ENCODE measurements at regions not wholly inside any gene's neighbourhood (a gene's known extent, or its start where the extent isn't known, plus 50 kb on each side); places are given as distances from the start of the nearest gene placed in this dataset.

DNA sequence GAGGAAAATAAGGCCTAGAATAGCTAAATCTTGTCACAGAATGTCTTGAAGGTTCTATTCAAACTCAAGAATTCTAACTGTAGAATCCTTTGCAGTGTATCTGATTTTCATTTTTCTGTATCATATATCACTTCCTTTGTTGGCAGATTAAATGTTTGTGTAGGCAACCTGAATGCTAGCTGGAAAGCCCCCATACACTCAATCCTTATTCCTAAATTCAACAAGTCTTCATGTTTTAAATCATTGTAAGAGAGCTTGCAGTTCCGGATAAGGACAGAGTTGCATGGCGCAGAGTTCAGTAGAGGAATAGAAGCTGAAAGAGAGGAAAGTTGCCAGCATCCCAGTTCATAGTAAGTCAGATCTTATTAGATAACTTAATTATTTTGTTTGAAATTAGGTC is 242.0 kb upstream of the SEMA6D start:
- Histone ChIP-seq H4K91ac (ENCODE audit: insufficient read depth, low read depth, low read length) (no peak overlapping the region), H4K20me1 (ENCODE audit: insufficient read depth, low read length) (no peaks in the 10 kb centered on the region), H3K9me3 (ENCODE audit: control insufficient read depth, insufficient read depth, low read length) (no peaks in the 10 kb centered on the region), H3K4me3 (ENCODE audit: insufficient read depth, low read depth, low read length) (no peak overlapping the region), H2BK5ac (ENCODE audit: low read depth, low read length, poor library complexity, severe bottlenecking) (no peak overlapping the region), H3K27ac (ENCODE audit: insufficient read depth, low read length) (no peak overlapping the region), H3K4me2 (ENCODE audit: low read depth, low read length) (no peak overlapping the region), H3K18ac (ENCODE audit: low read depth, low read length) (no peak overlapping the region), H2BK15ac (ENCODE audit: low read depth, low read length) (no peak overlapping the region), H3K9ac (ENCODE audit: low read depth, low read length) (no peak overlapping the region), H3K27me3 (ENCODE audit: control insufficient read depth, insufficient read depth, low read length) (no peaks in the 10 kb centered on the region), H3K14ac (replicated peaks; ENCODE audit: low read depth, low read length) (no peak overlapping the region), H3K56ac (ENCODE audit: extremely low read depth, insufficient read depth, low read length) (no peak overlapping the region), H2AK9ac (replicated peaks; ENCODE audit: low read depth, low read length, poor library complexity) (no peak overlapping the region), H3K36me3 (ENCODE audit: control insufficient read depth, insufficient read depth, low read length) (no peaks in the 10 kb centered on the region), H2AFZ (replicated peaks; ENCODE audit: low read length, poor library complexity) (no peak overlapping the region), H3K23ac (ENCODE audit: low read depth, low read length) (no peak overlapping the region), H3K79me1 (ENCODE audit: low read depth in 1 of 2, low read length in 2 of 2) (no peaks in the 10 kb centered on the region), H2BK20ac (ENCODE audit: low read depth, low read length) (no peak overlapping the region), H3K4ac (ENCODE audit: low read depth, low read length) (no peak overlapping the region), H4K8ac (ENCODE audit: low read depth in 2 of 2, low read length in 2 of 2) (no peak overlapping the region), H3K9me1 (ENCODE audit: insufficient read depth, low read length) (peaks cover 10% of the 10 kb centered on the region), H4K5ac (ENCODE audit: low read depth, low read length) (no peak overlapping the region), H2BK120ac (ENCODE audit: low read depth, low read length) (no peak overlapping the region), H2AK5ac (ENCODE audit: low read depth, low read length) (no peak overlapping the region), H3K4me1 (ENCODE audit: control insufficient read depth, insufficient read depth, low read length) (peaks cover 3% of the 10 kb centered on the region)
- intact Hi-C loops (cut with micrococcal nuclease): no loop called here
- no CpG with 5 or more reads among the region's 2 CpGs for WGBS, 2 experiments (ENCODE audit: extremely low coverage in 2 of 2, insufficient read length in 1 of 2)
- ChIA-PET POLR2A (ENCODE audit: unreplicated experiment) (no interaction called here), CTCF (interaction anchor here (1.0 kb wide), 1 partner anchor 242 kb away, joined by 3 read pairs; the partner anchor contains the start of gene SEMA6D)
- DNase-seq: no peak
- in situ Hi-C loops (cut with MboI; ENCODE audit: low sequenced_read_pairs): no loop called here
- TF ChIP-seq, protein P1, sequence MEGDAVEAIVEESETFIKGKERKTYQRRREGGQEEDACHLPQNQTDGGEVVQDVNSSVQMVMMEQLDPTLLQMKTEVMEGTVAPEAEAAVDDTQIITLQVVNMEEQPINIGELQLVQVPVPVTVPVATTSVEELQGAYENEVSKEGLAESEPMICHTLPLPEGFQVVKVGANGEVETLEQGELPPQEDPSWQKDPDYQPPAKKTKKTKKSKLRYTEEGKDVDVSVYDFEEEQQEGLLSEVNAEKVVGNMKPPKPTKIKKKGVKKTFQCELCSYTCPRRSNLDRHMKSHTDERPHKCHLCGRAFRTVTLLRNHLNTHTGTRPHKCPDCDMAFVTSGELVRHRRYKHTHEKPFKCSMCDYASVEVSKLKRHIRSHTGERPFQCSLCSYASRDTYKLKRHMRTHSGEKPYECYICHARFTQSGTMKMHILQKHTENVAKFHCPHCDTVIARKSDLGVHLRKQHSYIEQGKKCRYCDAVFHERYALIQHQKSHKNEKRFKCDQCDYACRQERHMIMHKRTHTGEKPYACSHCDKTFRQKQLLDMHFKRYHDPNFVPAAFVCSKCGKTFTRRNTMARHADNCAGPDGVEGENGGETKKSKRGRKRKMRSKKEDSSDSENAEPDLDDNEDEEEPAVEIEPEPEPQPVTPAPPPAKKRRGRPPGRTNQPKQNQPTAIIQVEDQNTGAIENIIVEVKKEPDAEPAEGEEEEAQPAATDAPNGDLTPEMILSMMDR (conservative IDR thresholded peaks at IDR 0.05; ENCODE audit: low read depth, low read length): no peak
- no peak for TF ChIP-seq SMC3 (IDR thresholded peaks at IDR 0.05; ENCODE audit: low read depth, low read length)
- no peak for TF ChIP-seq MXI1 (IDR thresholded peaks at IDR 0.05; ENCODE audit: borderline replicate concordance, low read depth, low read length)
- TF ChIP-seq RAD21 (IDR thresholded peaks at IDR 0.05; ENCODE audit: low read length): no peak
- no peak for TF ChIP-seq CEBPB (IDR thresholded peaks at IDR 0.05; ENCODE audit: low read depth, low read length)
- TF ChIP-seq NFE2L2 (IDR thresholded peaks at IDR 0.05; ENCODE audit: low read depth, low read length): no peak
- no peak for TF ChIP-seq MAFK (IDR thresholded peaks at IDR 0.05; ENCODE audit: low read depth, low read length)
- TF ChIP-seq, protein P2, sequence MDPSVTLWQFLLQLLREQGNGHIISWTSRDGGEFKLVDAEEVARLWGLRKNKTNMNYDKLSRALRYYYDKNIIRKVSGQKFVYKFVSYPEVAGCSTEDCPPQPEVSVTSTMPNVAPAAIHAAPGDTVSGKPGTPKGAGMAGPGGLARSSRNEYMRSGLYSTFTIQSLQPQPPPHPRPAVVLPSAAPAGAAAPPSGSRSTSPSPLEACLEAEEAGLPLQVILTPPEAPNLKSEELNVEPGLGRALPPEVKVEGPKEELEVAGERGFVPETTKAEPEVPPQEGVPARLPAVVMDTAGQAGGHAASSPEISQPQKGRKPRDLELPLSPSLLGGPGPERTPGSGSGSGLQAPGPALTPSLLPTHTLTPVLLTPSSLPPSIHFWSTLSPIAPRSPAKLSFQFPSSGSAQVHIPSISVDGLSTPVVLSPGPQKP (IDR thresholded peaks at IDR 0.05; ENCODE audit: borderline replicate concordance, low read depth, low read length): no peak
- TF ChIP-seq POLR2A (IDR thresholded peaks at IDR 0.05; ENCODE audit: low read depth, low read length): no peak
- TF ChIP-seq MAZ (IDR thresholded peaks at IDR 0.05; ENCODE audit: borderline replicate concordance, low read depth, low read length): no peak
- TF ChIP-seq BHLHE40 (IDR thresholded peaks at IDR 0.05; ENCODE audit: low read depth, low read length): no peak
- no peak for TF ChIP-seq RCOR1 (IDR thresholded peaks at IDR 0.05; ENCODE audit: insufficient replicate concordance, low read length)
- TF ChIP-seq, protein P3, sequence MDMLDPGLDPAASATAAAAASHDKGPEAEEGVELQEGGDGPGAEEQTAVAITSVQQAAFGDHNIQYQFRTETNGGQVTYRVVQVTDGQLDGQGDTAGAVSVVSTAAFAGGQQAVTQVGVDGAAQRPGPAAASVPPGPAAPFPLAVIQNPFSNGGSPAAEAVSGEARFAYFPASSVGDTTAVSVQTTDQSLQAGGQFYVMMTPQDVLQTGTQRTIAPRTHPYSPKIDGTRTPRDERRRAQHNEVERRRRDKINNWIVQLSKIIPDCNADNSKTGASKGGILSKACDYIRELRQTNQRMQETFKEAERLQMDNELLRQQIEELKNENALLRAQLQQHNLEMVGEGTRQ (IDR thresholded peaks at IDR 0.05; ENCODE audit: low read depth, low read length): no peak
- TF ChIP-seq RFX5 (IDR thresholded peaks at IDR 0.05; ENCODE audit: low read depth, low read length): no peak
- no peak for TF ChIP-seq CHD1 (IDR thresholded peaks at IDR 0.05; ENCODE audit: low read depth, low read length)
- TF ChIP-seq FOS (IDR thresholded peaks at IDR 0.05; ENCODE audit: low read depth, low read length): no peak
- dilution Hi-C loops (cut with HindIII; ENCODE audit: low sequenced_read_pairs, unreplicated experiment): no loop called here
- ATAC-seq (ENCODE audit: low read depth): no peak
- no TSS peak for BruUV-seq (replicated peaks)

Measured in IMR-90 (cell line).